Suppressor macrophage (primary cell): ENCODE measurements at regions not wholly inside any gene's neighbourhood (a gene's known extent, or its start where the extent isn't known, plus 50 kb on each side); places are given as distances from the start of the nearest gene placed in this dataset.

Experiments used
- DNase-seq, 4 experiments: peaks; one replicate each; pipeline ENCODE4 v3.0.0-alpha.2; 2020 to 2022

- DNase-seq = peak; percentile 21 to 45 (median 30)
These were observed 193.3 kb downstream of the CD47 start for GRCh38 chr3:107897471-107898061.

- DNase-seq = no peak
These were observed 195.8 kb downstream of the CD47 start for GRCh38 chr3:107894998-107895397.

GRCh38 chr3:107892955-107893624 lies 197.7 kb downstream of the CD47 start:
- DNase-seq = no peak

GRCh38 chr3:107884719-107885460 lies 205.9 kb downstream of the CD47 start:
- peak in 1 of 4 experiments; percentile 4 for DNase-seq

GRCh38 chr3:107884028-107884427 lies 206.8 kb downstream of the CD47 start:
- DNase-seq = no peak

GRCh38 chr3:107882881-107883280 lies 207.9 kb downstream of the CD47 start:
- DNase-seq = no peak

GRCh38 chr3:107882261-107882660 lies 208.6 kb downstream of the CD47 start:
- DNase-seq = no peak

GRCh38 chr3:107881509-107881908 lies 209.3 kb downstream of the CD47 start:
- no peak for DNase-seq

GRCh38 chr3:107880702-107881101 lies 210.1 kb downstream of the CD47 start:
- DNase-seq = no peak

- no peak for DNase-seq
These were observed 212.9 kb downstream of the CD47 start for GRCh38 chr3:107877936-107878335.

- no peak for DNase-seq
These were observed 219.7 kb downstream of the CD47 start for GRCh38 chr3:107870943-107871638.

GRCh38 chr3:107870096-107870495 lies 220.7 kb downstream of the CD47 start:
- no peak for DNase-seq

- peak in 2 of 4 experiments; percentile 16 to 23 for DNase-seq
These were observed 222.4 kb downstream of the CD47 start for GRCh38 chr3:107868449-107868848.

- no peak for DNase-seq
These were observed 228.9 kb downstream of the CD47 start for GRCh38 chr3:107861904-107862303.

GRCh38 chr3:107861422-107861821 lies 229.4 kb downstream of the CD47 start:
- no peak for DNase-seq
